ENCODE measurements at regions not wholly inside any gene's neighbourhood (a gene's known extent, or its start where the extent isn't known, plus 50 kb on each side); places are given as distances from the start of the nearest gene placed in this dataset.

DNA sequence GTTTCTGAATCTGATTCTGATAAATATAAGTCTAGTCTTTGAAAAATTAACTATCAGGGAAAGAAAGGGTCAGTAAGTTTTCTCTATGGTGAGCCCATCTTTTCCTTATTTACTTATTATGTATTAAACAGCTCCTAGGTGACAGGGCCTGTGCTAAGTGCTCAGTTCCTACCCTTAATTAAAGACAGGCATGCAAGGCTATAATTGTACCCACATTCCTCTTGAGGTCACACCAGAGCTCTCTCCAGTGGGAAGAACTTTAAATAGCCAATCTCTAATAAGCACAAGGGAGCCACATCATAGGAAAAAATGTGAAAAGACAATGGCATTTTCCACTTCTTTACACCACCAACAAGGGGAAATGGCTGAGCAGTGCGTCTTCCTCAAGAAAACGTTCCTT, 421.8 kb upstream of the SLC35B3 start:
- TF ChIP-seq RAD21 (IDR thresholded peaks at IDR 0.05) (no peak), FOXA1 (IDR thresholded peaks at IDR 0.05) (no peak), CTCF (IDR thresholded peaks at IDR 0.05; ENCODE audit: low read depth, low read length, missing input control) (no peak), REST (IDR thresholded peaks at IDR 0.05) (no peak), HNF4A (conservative IDR thresholded peaks at IDR 0.05) (no peak), YY1 (IDR thresholded peaks at IDR 0.05) (no peak), EGR1 (IDR thresholded peaks at IDR 0.05; ENCODE audit: low read depth in 2 of 2) (no peak), SP1 (IDR thresholded peaks at IDR 0.05) (no peak), GABPA (IDR thresholded peaks at IDR 0.05 in 1 of 2, conservative IDR thresholded peaks at IDR 0.05 in 1 of 2) (no peak), JUND (IDR thresholded peaks at IDR 0.05) (no peak), RXRA (IDR thresholded peaks at IDR 0.05) (no peak)
- TF ChIP-seq, protein P1, sequence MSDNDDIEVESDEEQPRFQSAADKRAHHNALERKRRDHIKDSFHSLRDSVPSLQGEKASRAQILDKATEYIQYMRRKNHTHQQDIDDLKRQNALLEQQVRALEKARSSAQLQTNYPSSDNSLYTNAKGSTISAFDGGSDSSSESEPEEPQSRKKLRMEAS (IDR thresholded peaks at IDR 0.05) = no peak
- TF ChIP-seq, protein P2, sequence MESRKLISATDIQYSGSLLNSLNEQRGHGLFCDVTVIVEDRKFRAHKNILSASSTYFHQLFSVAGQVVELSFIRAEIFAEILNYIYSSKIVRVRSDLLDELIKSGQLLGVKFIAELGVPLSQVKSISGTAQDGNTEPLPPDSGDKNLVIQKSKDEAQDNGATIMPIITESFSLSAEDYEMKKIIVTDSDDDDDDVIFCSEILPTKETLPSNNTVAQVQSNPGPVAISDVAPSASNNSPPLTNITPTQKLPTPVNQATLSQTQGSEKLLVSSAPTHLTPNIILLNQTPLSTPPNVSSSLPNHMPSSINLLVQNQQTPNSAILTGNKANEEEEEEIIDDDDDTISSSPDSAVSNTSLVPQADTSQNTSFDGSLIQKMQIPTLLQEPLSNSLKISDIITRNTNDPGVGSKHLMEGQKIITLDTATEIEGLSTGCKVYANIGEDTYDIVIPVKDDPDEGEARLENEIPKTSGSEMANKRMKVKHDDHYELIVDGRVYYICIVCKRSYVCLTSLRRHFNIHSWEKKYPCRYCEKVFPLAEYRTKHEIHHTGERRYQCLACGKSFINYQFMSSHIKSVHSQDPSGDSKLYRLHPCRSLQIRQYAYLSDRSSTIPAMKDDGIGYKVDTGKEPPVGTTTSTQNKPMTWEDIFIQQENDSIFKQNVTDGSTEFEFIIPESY (IDR thresholded peaks at IDR 0.05) = no peak

Measured in liver (tissue), 3 donors.